Skeletal muscle satellite cell (primary cell): ENCODE measurements at regions not wholly inside any gene's neighbourhood (a gene's known extent, or its start where the extent isn't known, plus 50 kb on each side); places are given as distances from the start of the nearest gene placed in this dataset.
"Not testable (repeated sequence)": the region's sequence is repeated elsewhere in the genome, so short reads cannot be mapped to it uniquely, and the experiment has no call there.

ENCODE experiments used
- H3K27me3 ChIP-seq: 2 replicates; pipeline ENCODE4 v1.7.0; 2013; ENCODE audit warnings: low read length; ENCODE audit not compliant: control insufficient read depth, insufficient read depth
- H3K36me3 ChIP-seq: 2 replicates; pipeline ENCODE4 v1.7.0; 2013; ENCODE audit warnings: mild to moderate bottlenecking, control low read depth, low read length; ENCODE audit not compliant: insufficient read depth
- H3K4me1 ChIP-seq: 2 replicates; pipeline ENCODE4 v1.7.0; 2013; ENCODE audit warnings: low read length; ENCODE audit not compliant: control insufficient read depth, insufficient read depth
- H3K4me2 ChIP-seq: 2 replicates; pipeline ENCODE4 v1.7.0; 2013; ENCODE audit warnings: mild to moderate bottlenecking, low read length
- H3K4me3 ChIP-seq: 2 replicates; pipeline ENCODE4 v1.7.0; 2013; ENCODE audit warnings: low read length
- H3K9ac ChIP-seq: 2 replicates; pipeline ENCODE4 v1.7.0; 2013; ENCODE audit warnings: mild to moderate bottlenecking, low read depth, low read length, moderate library complexity
- H3K9me3 ChIP-seq: replicated peaks from 2 replicates; pipeline ENCODE4 v1.7.0; 2013; ENCODE audit warnings: mild to moderate bottlenecking, control low read depth, low read length

DNA sequence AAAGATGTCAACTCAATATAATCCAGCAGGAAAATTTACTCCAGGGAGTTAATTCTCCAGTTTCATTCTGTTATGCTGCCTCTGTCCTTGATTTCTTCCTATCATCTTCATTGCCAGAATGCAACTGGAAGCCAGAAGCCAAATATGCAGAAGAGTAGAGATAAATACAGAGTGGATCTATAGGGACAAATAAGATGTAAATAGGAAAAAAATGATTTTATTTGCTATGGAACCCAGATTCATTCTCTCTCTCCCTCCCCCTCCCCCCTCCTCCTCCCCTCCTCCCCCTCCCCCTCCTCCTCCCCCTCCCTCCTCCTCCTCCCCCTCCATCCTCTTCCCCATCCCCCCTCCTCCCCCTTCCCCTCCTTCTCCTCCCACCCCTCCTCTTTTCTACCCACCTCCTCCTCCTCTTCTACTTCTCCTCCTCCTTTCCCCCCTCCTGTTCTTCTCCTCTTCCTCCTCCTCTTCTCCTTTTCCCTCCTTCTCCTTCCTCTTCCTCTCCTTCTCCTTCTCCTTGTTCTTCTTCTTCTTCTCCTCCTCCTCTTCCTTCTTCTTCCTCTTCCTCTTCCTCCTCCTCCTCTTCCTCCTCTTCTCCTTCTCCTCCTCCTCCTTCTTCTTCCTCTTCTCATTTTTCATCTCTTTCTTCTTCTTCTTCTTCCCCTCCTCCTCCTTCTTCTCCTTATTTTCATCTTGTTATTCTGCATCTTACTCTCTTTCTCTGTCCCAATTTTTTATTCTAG, 306.4 kb downstream of the NUF2 start:
- no peak overlapping the region for H3K4me2 ChIP-seq
- H3K4me1 ChIP-seq = no peaks in the 10 kb centered on the region
- no peak overlapping the region for H3K9ac ChIP-seq
- H3K9me3 ChIP-seq = no peaks in the 10 kb centered on the region
- H3K4me3 ChIP-seq = no peak overlapping the region
- H3K27me3 ChIP-seq = no peaks in the 10 kb centered on the region
- no peaks in the 10 kb centered on the region for H3K36me3 ChIP-seq

GRCh38 chr1:163632269-163632668, 310.5 kb downstream of the NUF2 start:
- H3K27me3 ChIP-seq = no peaks in the 10 kb centered on the region
- H3K9me3 ChIP-seq = no peaks in the 10 kb centered on the region
- no peaks in the 10 kb centered on the region for H3K36me3 ChIP-seq
- H3K4me2 ChIP-seq = no peak overlapping the region
- no peaks in the 10 kb centered on the region for H3K4me1 ChIP-seq
- no peak overlapping the region for H3K9ac ChIP-seq
- H3K4me3 ChIP-seq = no peak overlapping the region

- Histone ChIP-seq H3K4me2 (no peak overlapping the region), H3K9me3 (no peaks in the 10 kb centered on the region), H3K27me3 (no peaks in the 10 kb centered on the region), H3K4me3 (no peak overlapping the region), H3K4me1 (no peaks in the 10 kb centered on the region), H3K36me3 (no peaks in the 10 kb centered on the region), H3K9ac (no peak overlapping the region)
Measured at GRCh38 chr1:163633366-163633765, 311.6 kb downstream of the NUF2 start.

DNA sequence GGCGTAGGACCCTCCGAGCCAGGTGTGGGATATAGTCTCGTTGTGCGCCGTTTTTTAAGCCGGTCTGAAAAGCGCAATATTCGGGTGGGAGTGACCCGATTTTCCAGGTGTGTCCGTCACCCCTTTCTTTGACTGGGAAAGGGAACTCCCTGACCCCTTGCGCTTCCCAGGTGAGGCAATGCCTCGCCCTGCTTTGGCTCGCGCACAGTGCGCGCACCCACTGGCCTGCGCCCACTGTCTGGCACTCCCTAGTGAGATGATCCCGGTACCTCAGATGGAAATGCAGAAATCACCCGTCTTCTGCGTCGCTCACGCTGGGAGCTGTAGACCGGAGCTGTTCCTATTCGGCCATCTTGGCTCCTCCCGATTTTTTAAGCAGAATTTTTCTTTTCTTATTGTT, 323.9 kb downstream of the NUF2 start:
- H3K4me2 ChIP-seq, H3K4me3 ChIP-seq, H3K9me3 ChIP-seq: not testable (repeated sequence)

GRCh38 chr1:163650624-163651023, 328.9 kb downstream of the NUF2 start:
- Histone ChIP-seq H3K4me3 (no peak overlapping the region), H3K36me3 (no peaks in the 10 kb centered on the region), H3K4me1 (no peaks in the 10 kb centered on the region), H3K9me3 (no peaks in the 10 kb centered on the region), H3K27me3 (no peaks in the 10 kb centered on the region), H3K9ac (no peak overlapping the region), H3K4me2 (no peak overlapping the region)

More for the DNA sequence above, 323.9 kb downstream of the NUF2 start:
- H3K4me1 ChIP-seq, H3K27me3 ChIP-seq, H3K36me3 ChIP-seq, H3K9ac ChIP-seq: not testable (repeated sequence)

DNA sequence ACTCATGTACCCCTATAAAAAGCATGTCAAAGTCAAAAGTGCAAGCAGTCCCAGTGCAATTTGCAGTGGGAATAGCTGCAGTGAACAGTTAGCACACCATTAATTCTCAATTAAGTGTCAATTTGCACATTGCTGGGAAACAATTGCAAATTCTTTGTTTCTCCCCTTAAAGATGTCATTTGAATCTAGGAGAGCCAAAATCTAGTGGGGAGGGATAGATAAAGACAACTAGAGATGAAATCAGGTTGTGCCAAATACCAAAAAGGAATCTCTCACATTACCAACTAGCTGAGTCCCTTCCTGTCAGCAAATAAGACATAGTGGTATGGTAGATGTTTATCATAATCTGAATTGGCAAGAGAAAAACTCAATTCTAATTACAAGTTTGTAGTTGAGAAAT, 330.7 kb downstream of the NUF2 start:
- Histone ChIP-seq H3K4me2 (no peak overlapping the region), H3K4me1 (no peaks in the 10 kb centered on the region), H3K9me3 (no peaks in the 10 kb centered on the region), H3K36me3 (no peaks in the 10 kb centered on the region), H3K27me3 (no peaks in the 10 kb centered on the region), H3K4me3 (no peak overlapping the region), H3K9ac (no peak overlapping the region)

GRCh38 chr1:163655565-163655964, 333.8 kb downstream of the NUF2 start:
- H3K9ac ChIP-seq = no peak overlapping the region
- H3K4me3 ChIP-seq = no peak overlapping the region
- H3K9me3 ChIP-seq = no peaks in the 10 kb centered on the region
- H3K36me3 ChIP-seq = no peaks in the 10 kb centered on the region
- no peak overlapping the region for H3K4me2 ChIP-seq
- H3K4me1 ChIP-seq = no peaks in the 10 kb centered on the region
- no peaks in the 10 kb centered on the region for H3K27me3 ChIP-seq

DNA sequence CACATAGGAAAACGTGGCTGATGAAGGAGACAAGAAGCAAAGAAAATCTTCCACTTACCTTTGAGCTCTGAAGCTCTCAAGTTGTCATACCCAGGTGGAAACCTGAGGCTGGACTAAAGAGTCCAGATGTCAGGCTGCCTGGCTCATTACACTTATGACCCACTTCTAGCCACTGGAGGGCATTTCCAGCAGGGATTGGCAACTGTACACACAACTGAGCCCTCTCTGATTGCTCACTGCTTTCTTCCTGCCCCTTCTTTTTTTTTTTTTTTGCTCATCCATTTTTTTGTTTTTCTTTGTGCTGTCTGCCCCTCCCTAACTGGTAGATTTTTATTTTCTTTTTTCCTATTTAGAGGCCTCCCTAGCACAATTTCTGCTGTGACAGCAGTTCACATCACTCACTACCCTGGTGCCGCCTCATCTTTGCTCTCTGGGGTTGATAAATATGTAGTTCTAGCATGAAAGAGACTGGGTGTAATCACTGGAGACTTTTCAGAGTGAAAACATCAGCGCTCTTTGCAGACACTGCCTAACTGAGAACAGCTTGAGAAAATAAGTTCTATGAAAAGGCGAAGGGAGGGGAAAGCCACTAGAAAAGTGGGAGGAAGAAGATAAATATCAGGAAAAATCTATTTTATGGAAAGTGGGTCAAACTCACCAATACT, 334.5 kb downstream of the NUF2 start:
- Histone ChIP-seq H3K27me3 (no peaks in the 10 kb centered on the region), H3K4me1 (no peaks in the 10 kb centered on the region), H3K4me2 (no peak overlapping the region), H3K9ac (no peak overlapping the region), H3K4me3 (no peak overlapping the region), H3K36me3 (no peaks in the 10 kb centered on the region), H3K9me3 (no peaks in the 10 kb centered on the region)

GRCh38 chr1:163657719-163658118, 336.0 kb downstream of the NUF2 start:
- no peak overlapping the region for H3K9ac ChIP-seq
- H3K36me3 ChIP-seq = no peaks in the 10 kb centered on the region
- H3K9me3 ChIP-seq = no peaks in the 10 kb centered on the region
- no peak overlapping the region for H3K4me3 ChIP-seq
- no peaks in the 10 kb centered on the region for H3K27me3 ChIP-seq
- no peaks in the 10 kb centered on the region for H3K4me1 ChIP-seq
- H3K4me2 ChIP-seq = no peak overlapping the region

- Histone ChIP-seq H3K4me2 (no peak overlapping the region), H3K9ac (no peak overlapping the region), H3K4me1 (no peaks in the 10 kb centered on the region), H3K4me3 (no peak overlapping the region), H3K27me3 (no peaks in the 10 kb centered on the region), H3K36me3 (no peaks in the 10 kb centered on the region), H3K9me3 (no peaks in the 10 kb centered on the region)
Measured at GRCh38 chr1:163661391-163661790, 339.6 kb downstream of the NUF2 start.

- Histone ChIP-seq H3K27me3 (no peaks in the 10 kb centered on the region), H3K4me2 (no peak overlapping the region), H3K9me3 (no peaks in the 10 kb centered on the region), H3K9ac (no peak overlapping the region), H3K4me1 (no peaks in the 10 kb centered on the region), H3K36me3 (no peaks in the 10 kb centered on the region), H3K4me3 (no peak overlapping the region)
Measured at GRCh38 chr1:163664671-163665335, 343.0 kb downstream of the NUF2 start.
